HL-60 (cell line): ENCODE measurements at regions not wholly inside any gene's neighbourhood (a gene's known extent, or its start where the extent isn't known, plus 50 kb on each side); places are given as distances from the start of the nearest gene placed in this dataset.

Experiments used
- DNase-seq, 2 experiments: peaks; one replicate each; pipeline ENCODE4 v3.0.0-alpha.2; 2010 to 2020; ENCODE audit warnings: low read depth in 1 of 2, low spot score in 1 of 2
- H3K27ac ChIP-seq: fragments of 250-450 bp; sonication (Bioruptor Pico); replicated peaks from 2 replicates; pipeline ENCODE4 v1.5.1; 2020; ENCODE audit warnings: mild to moderate bottlenecking, moderate library complexity
- H3K27me3 ChIP-seq: fragments of 250-450 bp; sonication (Bioruptor Pico); 2 replicates; pipeline ENCODE4 v1.5.1; 2021; ENCODE audit warnings: mild to moderate bottlenecking, moderate library complexity; ENCODE audit not compliant: insufficient read depth, poor library complexity, severe bottlenecking
- H3K4me3 ChIP-seq: replicated peaks from 2 replicates; pipeline ENCODE4 v1.5.1; 2011; ENCODE audit warnings: mild to moderate bottlenecking, control low read depth, low read length; ENCODE audit not compliant: insufficient read depth
- GABPA ChIP-seq: IDR thresholded peaks from 2 replicates; pipeline ENCODE4 v1.6.1; 2012; ENCODE audit warnings: low read depth
- POLR2AphosphoS5 ChIP-seq: IDR thresholded peaks from 2 replicates; pipeline ENCODE4 v1.6.1; 2012; ENCODE audit warnings: low read depth
- REST ChIP-seq: IDR thresholded peaks from 2 replicates; pipeline ENCODE4 v1.6.1; 2012; ENCODE audit warnings: low read depth; ENCODE audit not compliant: insufficient replicate concordance
- SPI1 ChIP-seq: IDR thresholded peaks from 2 replicates; pipeline ENCODE4 v1.6.1; 2012; ENCODE audit warnings: low read depth, mild to moderate bottlenecking, borderline replicate concordance
- TF ChIP-seq, protein P1 (sequence below): IDR thresholded peaks from one replicate; pipeline ENCODE4 v1.5.1; 2011; ENCODE audit warnings: low read length, control low read depth, inconsistent platforms; ENCODE audit not compliant: insufficient read depth

DNA sequence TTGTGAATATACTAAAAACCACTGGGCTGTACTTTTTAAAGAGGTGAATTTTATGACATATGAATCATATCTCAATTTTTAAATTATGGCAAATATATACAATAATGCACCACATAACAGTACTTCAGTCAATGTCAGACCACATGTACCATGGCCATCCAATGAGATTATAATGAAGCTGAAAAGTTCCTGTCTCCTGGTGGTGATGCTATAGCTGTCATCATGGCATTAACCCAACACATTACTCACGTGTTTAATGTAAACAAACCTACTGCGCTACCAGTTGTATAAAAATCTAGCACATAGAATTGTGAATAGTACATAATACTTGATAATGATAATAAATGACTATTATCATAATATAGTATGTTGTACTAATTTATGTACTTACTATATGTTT lies 77.6 kb upstream of the ID2 start:
- DNase-seq, result no peak
- Histone ChIP-seq H3K4me3 (no peak overlapping the region), H3K27ac (no peak overlapping the region), H3K27me3 (no peaks in the 10 kb centered on the region)
- TF ChIP-seq REST, result no peak

GRCh38 chr2:8605351-8606065 lies 76.3 kb upstream of the ID2 start:
- TF ChIP-seq, protein P1, sequence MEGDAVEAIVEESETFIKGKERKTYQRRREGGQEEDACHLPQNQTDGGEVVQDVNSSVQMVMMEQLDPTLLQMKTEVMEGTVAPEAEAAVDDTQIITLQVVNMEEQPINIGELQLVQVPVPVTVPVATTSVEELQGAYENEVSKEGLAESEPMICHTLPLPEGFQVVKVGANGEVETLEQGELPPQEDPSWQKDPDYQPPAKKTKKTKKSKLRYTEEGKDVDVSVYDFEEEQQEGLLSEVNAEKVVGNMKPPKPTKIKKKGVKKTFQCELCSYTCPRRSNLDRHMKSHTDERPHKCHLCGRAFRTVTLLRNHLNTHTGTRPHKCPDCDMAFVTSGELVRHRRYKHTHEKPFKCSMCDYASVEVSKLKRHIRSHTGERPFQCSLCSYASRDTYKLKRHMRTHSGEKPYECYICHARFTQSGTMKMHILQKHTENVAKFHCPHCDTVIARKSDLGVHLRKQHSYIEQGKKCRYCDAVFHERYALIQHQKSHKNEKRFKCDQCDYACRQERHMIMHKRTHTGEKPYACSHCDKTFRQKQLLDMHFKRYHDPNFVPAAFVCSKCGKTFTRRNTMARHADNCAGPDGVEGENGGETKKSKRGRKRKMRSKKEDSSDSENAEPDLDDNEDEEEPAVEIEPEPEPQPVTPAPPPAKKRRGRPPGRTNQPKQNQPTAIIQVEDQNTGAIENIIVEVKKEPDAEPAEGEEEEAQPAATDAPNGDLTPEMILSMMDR, result no peak
- no peak for TF ChIP-seq REST
- no peak for TF ChIP-seq SPI1
- Histone ChIP-seq H3K27me3 (no peaks in the 10 kb centered on the region), H3K4me3 (no peak overlapping the region), H3K27ac (no peak overlapping the region)
- no peak for DNase-seq

GRCh38 chr2:8606226-8606625 lies 75.6 kb upstream of the ID2 start:
- DNase-seq, result no peak
- TF ChIP-seq REST (no peak), SPI1 (no peak), GABPA (no peak), POLR2AphosphoS5 (no peak)
- TF ChIP-seq, protein P1, result no peak
- H3K27ac ChIP-seq, result no peak overlapping the region
- H3K27me3 ChIP-seq, result no peaks in the 10 kb centered on the region
- no peak overlapping the region for H3K4me3 ChIP-seq
